Muscle layer of colon (tissue), 2 donors: ENCODE measurements at regions not wholly inside any gene's neighbourhood (a gene's known extent, or its start where the extent isn't known, plus 50 kb on each side); places are given as distances from the start of the nearest gene placed in this dataset.
"Not testable (repeated sequence)": the region's sequence is repeated elsewhere in the genome, so short reads cannot be mapped to it uniquely, and the experiment has no call there.

Source experiments
- H3K27ac ChIP-seq: one replicate; pipeline ENCODE4 v1.7.0; 2013; ENCODE audit warnings: low read depth, mild to moderate bottlenecking, low read length, moderate library complexity
- H3K27me3 ChIP-seq, 2 donors: one replicate each; pipeline ENCODE4 v1.7.0; 2013; ENCODE audit warnings: low read length in 2 of 2, mild to moderate bottlenecking in 2 of 2; ENCODE audit not compliant: insufficient read depth in 2 of 2, control insufficient read depth in 1 of 2
- H3K36me3 ChIP-seq: one replicate; pipeline ENCODE4 v1.7.0; 2013; ENCODE audit warnings: mild to moderate bottlenecking, low read length; ENCODE audit not compliant: insufficient read depth
- H3K4me1 ChIP-seq: one replicate; pipeline ENCODE4 v1.7.0; 2013; ENCODE audit warnings: mild to moderate bottlenecking, low read length; ENCODE audit not compliant: insufficient read depth
- H3K4me3 ChIP-seq, 2 donors: one replicate each; pipeline ENCODE4 v1.7.0; 2013; ENCODE audit warnings: low read length in 2 of 2, low read depth in 1 of 2, mild to moderate bottlenecking in 1 of 2, moderate library complexity in 1 of 2
- H3K9ac ChIP-seq: one replicate; pipeline ENCODE4 v1.7.0; 2013; ENCODE audit warnings: low read length
- H3K9me3 ChIP-seq: one replicate; pipeline ENCODE4 v1.7.0; 2013; ENCODE audit warnings: mild to moderate bottlenecking, low read length
- donor health status: abdominal sarcoma.
- donor health status: Adenocarcinoma of cecum.

- no peaks in the 10 kb centered on the region for H3K36me3 ChIP-seq
- H3K9me3 ChIP-seq: no peaks in the 10 kb centered on the region
- no peaks in the 10 kb centered on the region for H3K27me3 ChIP-seq
- H3K4me3 ChIP-seq: no peak overlapping the region
- peaks cover 22% of the 10 kb centered on the region for H3K4me1 ChIP-seq
- no peak overlapping the region for H3K9ac ChIP-seq
- H3K27ac ChIP-seq: no peak overlapping the region
Observed at GRCh38 chr5:96120120-96120519, 158.5 kb upstream of the ELL2 start.

- Histone ChIP-seq H3K36me3 (no peaks in the 10 kb centered on the region), H3K27ac (no peak overlapping the region), H3K9me3 (no peaks in the 10 kb centered on the region), H3K4me3 (no peak overlapping the region), H3K9ac (no peak overlapping the region), H3K27me3 (no peaks in the 10 kb centered on the region), H3K4me1 (peaks cover 28% of the 10 kb centered on the region)
Observed at GRCh38 chr5:96117771-96118651, 156.4 kb upstream of the ELL2 start.

DNA sequence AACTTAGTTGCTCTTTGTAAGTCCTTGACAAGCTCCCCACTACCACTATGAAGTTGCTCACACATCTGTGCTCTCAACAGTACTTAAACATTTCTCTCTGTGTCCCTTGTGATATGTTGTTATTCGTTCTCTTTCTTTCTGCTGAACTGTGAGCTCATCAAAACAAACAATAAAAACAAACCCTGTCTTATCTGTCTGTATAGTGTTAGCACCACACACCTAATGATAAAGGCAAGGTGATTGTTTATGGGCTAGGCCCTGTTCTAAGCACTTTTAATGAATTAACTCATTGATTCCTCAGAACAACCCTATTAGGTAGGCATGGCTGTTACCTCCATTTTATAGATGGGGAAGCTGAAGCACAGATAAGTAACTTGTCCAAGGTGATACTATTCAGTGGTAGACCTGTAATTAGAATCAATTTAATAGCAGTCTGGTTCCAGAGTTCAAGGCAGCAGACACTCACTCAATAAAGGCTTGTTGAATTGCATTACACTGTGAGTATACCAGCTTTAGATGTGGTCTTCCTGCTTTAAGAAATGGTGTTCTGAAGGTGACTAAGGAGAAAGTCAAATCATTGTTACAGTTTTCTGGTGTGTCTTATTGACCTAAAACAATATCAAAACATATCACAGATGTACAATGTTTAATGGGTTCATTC is 153.6 kb upstream of the ELL2 start:
- Histone ChIP-seq H3K9me3 (no peaks in the 10 kb centered on the region), H3K4me3 (no peak overlapping the region), H3K36me3 (no peaks in the 10 kb centered on the region), H3K4me1 (peaks cover 28% of the 10 kb centered on the region), H3K9ac (no peak overlapping the region), H3K27me3 (no peaks in the 10 kb centered on the region), H3K27ac (no peak overlapping the region)

- Histone ChIP-seq H3K27me3 (no peaks in the 10 kb centered on the region), H3K36me3 (no peaks in the 10 kb centered on the region), H3K9me3 (no peaks in the 10 kb centered on the region), H3K27ac (peak overlapping the region; percentile 25), H3K4me1 (peaks cover 28% of the 10 kb centered on the region), H3K4me3 (no peak overlapping the region), H3K9ac (no peak overlapping the region)
Observed at GRCh38 chr5:96114736-96115135, 153.1 kb upstream of the ELL2 start.

- Histone ChIP-seq H3K27me3 (no peaks in the 10 kb centered on the region), H3K4me1 (peaks cover 21% of the 10 kb centered on the region), H3K4me3 (no peak overlapping the region), H3K9ac (no peak overlapping the region), H3K36me3 (no peaks in the 10 kb centered on the region), H3K27ac (no peak overlapping the region), H3K9me3 (no peaks in the 10 kb centered on the region)
Observed at GRCh38 chr5:96113170-96113939, 151.7 kb upstream of the ELL2 start.

DNA sequence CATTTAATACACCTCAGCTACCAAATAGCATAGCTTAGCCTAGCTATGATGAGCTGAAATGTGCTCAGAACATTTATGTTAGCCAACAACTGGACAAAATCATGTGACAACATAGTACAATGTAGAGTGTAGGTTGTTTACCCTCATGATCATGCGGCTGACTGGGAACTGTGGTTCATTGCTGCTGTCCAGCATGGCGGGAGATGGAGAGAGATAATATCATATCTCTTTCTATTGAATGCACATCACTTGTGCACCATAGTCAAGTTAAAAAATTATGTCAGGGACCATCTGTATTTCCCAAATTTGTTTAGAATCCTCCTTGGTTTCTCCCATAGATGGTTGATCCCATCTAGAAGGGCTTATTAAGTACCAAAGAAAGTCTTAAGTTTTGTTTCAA is 151.1 kb upstream of the ELL2 start:
- H3K27ac ChIP-seq: no peak overlapping the region
- H3K27me3 ChIP-seq: no peaks in the 10 kb centered on the region
- H3K4me1 ChIP-seq: peaks cover 15% of the 10 kb centered on the region
- H3K9me3 ChIP-seq: no peaks in the 10 kb centered on the region
- no peak overlapping the region for H3K4me3 ChIP-seq
- H3K36me3 ChIP-seq: no peaks in the 10 kb centered on the region
- no peak overlapping the region for H3K9ac ChIP-seq

DNA sequence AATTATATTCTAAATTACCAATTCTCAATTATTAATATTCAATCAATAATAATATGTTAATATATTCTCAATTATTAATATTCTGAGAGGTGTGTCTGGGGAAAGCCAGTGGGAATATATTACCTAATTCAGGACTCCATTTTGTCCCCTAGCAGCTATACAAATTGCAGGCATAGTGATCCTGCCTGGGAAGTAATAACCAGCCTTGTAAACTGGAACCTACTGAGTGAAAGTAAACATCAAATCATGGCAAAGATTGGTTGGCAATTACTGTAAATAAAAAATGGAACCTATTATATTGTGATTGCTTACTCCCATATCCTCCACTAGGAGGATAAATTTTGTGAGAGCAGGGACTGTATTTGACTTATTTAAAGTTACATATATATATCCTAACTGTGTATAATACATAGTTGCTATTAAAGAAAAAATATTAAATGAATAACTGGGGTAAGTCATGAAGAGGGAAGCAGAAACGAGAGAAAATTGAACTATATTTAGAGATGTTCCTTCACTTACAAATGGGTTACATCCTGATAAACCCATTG is 150.5 kb upstream of the ELL2 start:
- Histone ChIP-seq H3K9me3 (no peaks in the 10 kb centered on the region), H3K4me3 (no peak overlapping the region), H3K27ac (no peak overlapping the region), H3K27me3 (no peaks in the 10 kb centered on the region), H3K36me3 (no peaks in the 10 kb centered on the region), H3K9ac (no peak overlapping the region), H3K4me1 (peaks cover 10% of the 10 kb centered on the region)

- Histone ChIP-seq H3K9me3 (no peaks in the 10 kb centered on the region), H3K9ac (no peak overlapping the region), H3K36me3 (no peaks in the 10 kb centered on the region), H3K27ac (no peak overlapping the region), H3K4me3 (no peak overlapping the region), H3K27me3 (no peaks in the 10 kb centered on the region), H3K4me1 (peaks cover 10% of the 10 kb centered on the region)
Observed at GRCh38 chr5:96111080-96111756, 149.6 kb upstream of the ELL2 start.

DNA sequence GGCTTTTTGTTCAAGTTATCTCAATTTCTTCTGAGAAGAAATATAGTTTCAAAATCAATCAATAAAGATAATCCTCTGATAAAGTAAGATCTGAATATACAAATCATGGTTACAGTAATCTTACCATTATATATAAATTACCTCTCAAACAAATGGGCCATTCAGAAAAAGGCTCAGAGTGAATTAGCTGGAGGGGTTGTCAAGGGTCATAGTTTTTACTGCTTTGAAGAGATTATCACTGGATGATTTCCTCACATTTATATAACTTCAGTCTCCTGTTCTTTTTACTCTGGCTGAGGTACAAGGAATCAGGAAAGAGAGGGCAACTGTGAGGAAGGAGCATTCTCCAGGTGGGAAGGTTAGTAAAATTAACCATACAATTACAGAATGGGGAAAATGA is 148.6 kb upstream of the ELL2 start:
- H3K9me3 ChIP-seq: no peaks in the 10 kb centered on the region
- H3K36me3 ChIP-seq: no peaks in the 10 kb centered on the region
- no peak overlapping the region for H3K9ac ChIP-seq
- no peak overlapping the region for H3K27ac ChIP-seq
- H3K4me3 ChIP-seq: no peak overlapping the region
- no peaks in the 10 kb centered on the region for H3K27me3 ChIP-seq
- H3K4me1 ChIP-seq: peaks cover 10% of the 10 kb centered on the region

- not testable (repeated sequence) for H3K27me3 ChIP-seq, H3K4me1 ChIP-seq, H3K9me3 ChIP-seq, H3K36me3 ChIP-seq, H3K4me3 ChIP-seq, H3K9ac ChIP-seq, H3K27ac ChIP-seq
Observed at GRCh38 chr5:96108629-96109028, 147.0 kb upstream of the ELL2 start.

- not testable (repeated sequence) for H3K9me3 ChIP-seq, H3K36me3 ChIP-seq, H3K27ac ChIP-seq, H3K4me1 ChIP-seq, H3K27me3 ChIP-seq, H3K9ac ChIP-seq, H3K4me3 ChIP-seq
Observed at GRCh38 chr5:96103829-96104228, 142.2 kb upstream of the ELL2 start.
